ENCODE measurements at regions not wholly inside any gene's neighbourhood (a gene's known extent, or its start where the extent isn't known, plus 50 kb on each side); places are given as distances from the start of the nearest gene placed in this dataset.

DNA sequence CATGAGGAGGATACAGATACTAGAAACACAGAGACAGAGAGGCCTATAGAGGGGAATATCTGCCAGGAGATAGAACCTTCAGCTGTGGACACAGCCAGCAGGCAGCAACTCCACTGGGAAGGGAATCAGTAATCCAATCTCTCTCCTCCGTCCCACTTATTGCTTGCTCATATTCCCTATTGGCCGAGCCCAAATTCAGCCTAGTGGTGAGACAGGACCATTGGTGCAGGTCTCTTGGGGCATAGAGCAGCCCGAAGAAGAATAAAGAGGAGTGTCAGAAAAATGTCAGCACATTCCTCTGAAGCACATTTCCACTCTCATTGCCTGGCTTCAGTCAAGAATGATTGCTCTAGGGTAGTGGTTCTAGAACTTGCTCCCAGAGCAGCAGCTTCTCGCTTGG lies 1091.5 kb upstream of the GYPC start:
- TF ChIP-seq EZH2 (IDR thresholded peaks at IDR 0.05; ENCODE audit: low read depth), result no peak
- no peak for TF ChIP-seq CTCF (conservative IDR thresholded peaks at IDR 0.05)

Measured in PC-9 (cell line).